ENCODE measurements at regions not wholly inside any gene's neighbourhood (a gene's known extent, or its start where the extent isn't known, plus 50 kb on each side); places are given as distances from the start of the nearest gene placed in this dataset.
"Not testable (repeated sequence)": the region's sequence is repeated elsewhere in the genome, so short reads cannot be mapped to it uniquely, and the experiment has no call there.

GRCh38 chr2:89850881-89851582, 1159.6 kb downstream of the RPIA start:
- no peak for DNase-seq (ENCODE audit: low read depth)
- H3K4me3 ChIP-seq (ENCODE audit: low read depth, low read length): no peak overlapping the region

- no peak overlapping the region for H3K4me3 ChIP-seq (ENCODE audit: low read depth, low read length)
- DNase-seq (ENCODE audit: low read depth): no peak
These were observed 1160.1 kb downstream of the RPIA start for GRCh38 chr2:89851583-89851905.

GRCh38 chr2:89853427-89853826, 1162.0 kb downstream of the RPIA start:
- not testable (repeated sequence) for H3K4me3 ChIP-seq (ENCODE audit: low read depth, low read length); DNase-seq (ENCODE audit: low read depth)

GRCh38 chr2:89855752-89856151, 1164.3 kb downstream of the RPIA start:
- DNase-seq (ENCODE audit: low read depth); H3K4me3 ChIP-seq (ENCODE audit: low read depth, low read length): not testable (repeated sequence)

- DNase-seq (ENCODE audit: low read depth); H3K4me3 ChIP-seq (ENCODE audit: low read depth, low read length): not testable (repeated sequence)
These were observed 1164.8 kb downstream of the RPIA start for GRCh38 chr2:89856305-89856704.

- DNase-seq (ENCODE audit: low read depth); H3K4me3 ChIP-seq (ENCODE audit: low read depth, low read length): not testable (repeated sequence)
These were observed 1170.7 kb downstream of the RPIA start for GRCh38 chr2:89862164-89862563.

GRCh38 chr2:89863209-89863608, 1171.7 kb downstream of the RPIA start:
- DNase-seq (ENCODE audit: low read depth): not testable (repeated sequence)

GRCh38 chr2:89874810-89875595, 1183.5 kb downstream of the RPIA start:
- not testable (repeated sequence) for H3K4me3 ChIP-seq (ENCODE audit: low read depth, low read length); DNase-seq (ENCODE audit: low read depth)

More at GRCh38 chr2:89863209-89863608, 1171.7 kb downstream of the RPIA start:
- not testable (repeated sequence) for H3K4me3 ChIP-seq (ENCODE audit: low read depth, low read length)

GRCh38 chr2:89876445-89876844, 1185.0 kb downstream of the RPIA start:
- not testable (repeated sequence) for DNase-seq (ENCODE audit: low read depth); H3K4me3 ChIP-seq (ENCODE audit: low read depth, low read length)

GRCh38 chr2:89876878-89877277, 1185.4 kb downstream of the RPIA start:
- DNase-seq (ENCODE audit: low read depth): not testable (repeated sequence)

GRCh38 chr2:89882880-89883279, 1191.4 kb downstream of the RPIA start:
- not testable (repeated sequence) for DNase-seq (ENCODE audit: low read depth); H3K4me3 ChIP-seq (ENCODE audit: low read depth, low read length)

More at GRCh38 chr2:89876878-89877277, 1185.4 kb downstream of the RPIA start:
- H3K4me3 ChIP-seq (ENCODE audit: low read depth, low read length): not testable (repeated sequence)

- not testable (repeated sequence) for DNase-seq (ENCODE audit: low read depth); H3K4me3 ChIP-seq (ENCODE audit: low read depth, low read length)
These were observed 1192.2 kb downstream of the RPIA start for GRCh38 chr2:89883624-89884023.

- H3K4me3 ChIP-seq (ENCODE audit: low read depth, low read length); DNase-seq (ENCODE audit: low read depth): not testable (repeated sequence)
These were observed 1193.6 kb downstream of the RPIA start for GRCh38 chr2:89885071-89885470.

GRCh38 chr2:89888693-89889092, 1197.2 kb downstream of the RPIA start:
- H3K4me3 ChIP-seq (ENCODE audit: low read depth, low read length); DNase-seq (ENCODE audit: low read depth): not testable (repeated sequence)

GRCh38 chr2:89890185-89890773, 1198.8 kb downstream of the RPIA start:
- not testable (repeated sequence) for DNase-seq (ENCODE audit: low read depth); H3K4me3 ChIP-seq (ENCODE audit: low read depth, low read length)

GRCh38 chr2:89894988-89895387, 1203.5 kb downstream of the RPIA start:
- DNase-seq (ENCODE audit: low read depth); H3K4me3 ChIP-seq (ENCODE audit: low read depth, low read length): not testable (repeated sequence)

GRCh38 chr2:89895629-89896028, 1204.2 kb downstream of the RPIA start:
- not testable (repeated sequence) for H3K4me3 ChIP-seq (ENCODE audit: low read depth, low read length); DNase-seq (ENCODE audit: low read depth)

- not testable (repeated sequence) for H3K4me3 ChIP-seq (ENCODE audit: low read depth, low read length); DNase-seq (ENCODE audit: low read depth)
These were observed 1235.5 kb downstream of the RPIA start for GRCh38 chr2:89927018-89927417.

- DNase-seq (ENCODE audit: low read depth); H3K4me3 ChIP-seq (ENCODE audit: low read depth, low read length): not testable (repeated sequence)
These were observed 1244.0 kb downstream of the RPIA start for GRCh38 chr2:89935436-89935835.

GRCh38 chr2:89936011-89936410, 1244.5 kb downstream of the RPIA start:
- H3K4me3 ChIP-seq (ENCODE audit: low read depth, low read length); DNase-seq (ENCODE audit: low read depth): not testable (repeated sequence)

All from skeletal muscle cell (primary cell).